Thyroid gland (tissue), 4 donors: ENCODE measurements at regions not wholly inside any gene's neighbourhood (a gene's known extent, or its start where the extent isn't known, plus 50 kb on each side); places are given as distances from the start of the nearest gene placed in this dataset. TPM values are rescaled to one million over a fixed set of nuclear protein-coding genes. Genes with fewer than 3 reads are reported as not detected.

Source experiments
- DNase-seq, 2 donors: peaks; one replicate each; pipeline ENCODE4 v3.0.0-alpha.2; 2019
- H3K27ac ChIP-seq, 3 donors: fragments of 200-600 bp; sonication (generic); 1 replicate in 2 of 3; 2 replicates in 1 of 3; pipeline ENCODE4 v1.5.1; 2016 to 2019; ENCODE audit warnings: mild to moderate bottlenecking in 1 of 3, moderate library complexity in 1 of 3
- H3K27me3 ChIP-seq: fragments of 200-600 bp; sonication (generic); one replicate; pipeline ENCODE4 v1.5.1; 2019
- H3K36me3 ChIP-seq, 2 donors: fragments of 200-600 bp; sonication (generic); one replicate each; pipeline ENCODE4 v1.5.1; 2016 to 2019
- H3K4me1 ChIP-seq, 2 donors: fragments of 200-600 bp; sonication (generic); one replicate each; pipeline ENCODE4 v1.5.1; 2017 to 2019
- H3K4me3 ChIP-seq, 3 donors: fragments of 200-600 bp; sonication (generic); replicated peaks in 1 of 3; 1 replicate in 2 of 3; 2 replicates in 1 of 3; pipeline ENCODE4 v1.5.1; 2016; ENCODE audit warnings: mild to moderate bottlenecking in 1 of 3
- H3K9me3 ChIP-seq: fragments of 200-600 bp; sonication (generic); one replicate; pipeline ENCODE4 v1.5.1; 2017
- POLR2A ChIP-seq, 2 donors: fragments of 450-650 bp; IDR thresholded peaks; one replicate each; pipeline ENCODE4 v1.6.1; 2017; ENCODE audit warnings: antibody characterized with exemption in 2 of 2, mild to moderate bottlenecking in 2 of 2, moderate library complexity in 1 of 2
- WGBS, 2 donors: methylation state at CpG; one replicate each; pipeline ENCODE4 v1.1.5; 2017; 5-methylcytosine and 5-hydroxymethylcytosine counted together
- intact Hi-C: fragments of 100-400 bp; cut with DNase I; formaldehyde crosslinking; loops from one replicate; pipeline ENCODE4 v1.15.1; 2023
- small RNA-seq: library from RNA; depleted of rRNA; stranded (forward); fragments of <200 nt; gene quantifications from one replicate; pipeline ENCODE3, GENCODE V24; 2016
- TF ChIP-seq, protein P1 (sequence below), 6 experiments: fragments of 200-600 bp in 3 of 6; fragments of 450-650 bp in 3 of 6; sonication (generic) in 3 of 6; IDR thresholded peaks; one replicate each; pipeline ENCODE4 v1.5.1; 2016 to 2019; ENCODE audit warnings: antibody characterized with exemption in 6 of 6, mild to moderate bottlenecking in 2 of 6, inconsistent platforms in 1 of 6, moderate library complexity in 1 of 6

DNA sequence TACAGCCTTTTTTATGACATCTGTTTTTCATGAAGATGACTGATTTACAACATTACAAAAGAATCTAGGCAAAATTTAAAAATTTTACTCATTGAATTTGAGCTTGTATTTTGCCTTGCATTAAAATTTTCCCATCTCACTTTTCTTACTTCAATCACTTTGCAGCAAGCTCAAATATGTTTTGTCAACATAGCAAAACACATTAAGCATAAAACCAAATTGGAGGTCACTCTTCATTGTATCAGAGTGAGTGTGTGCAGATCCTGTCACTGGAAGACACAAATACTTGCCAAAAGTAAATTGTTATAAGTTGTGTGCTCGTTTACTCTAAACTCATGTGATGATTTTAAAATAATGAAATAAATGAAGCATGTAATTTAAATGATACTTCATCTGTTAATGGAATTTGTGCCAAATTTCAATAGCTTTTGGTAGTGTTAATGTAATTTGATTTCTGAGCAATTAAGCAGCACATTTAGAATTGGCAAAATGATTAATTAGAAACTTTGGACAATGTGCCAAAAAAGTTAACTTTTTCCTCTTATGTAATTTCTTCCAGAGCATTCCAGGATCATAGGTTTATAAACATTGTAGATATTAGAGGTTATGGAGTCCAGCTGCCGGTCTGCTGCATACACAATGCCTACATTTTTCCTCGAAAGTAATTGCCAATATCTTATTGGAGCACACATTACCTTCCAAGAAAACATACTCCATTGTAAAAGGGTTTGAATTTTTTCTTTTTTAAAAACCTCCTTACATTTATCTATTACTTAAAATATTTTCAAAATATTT lies 1078.2 kb upstream of the LRRTM3 start:
- WGBS, 2 donors = 36 to 55% methylated on average over 3 of the region's 3 CpGs
- H3K27ac ChIP-seq = no peak overlapping the region
- intact Hi-C loops = no loop called here
- H3K36me3 ChIP-seq = no peaks in the 10 kb centered on the region
- DNase-seq = no peak
- H3K4me1 ChIP-seq = peaks cover 0 to 3% of the 10 kb centered on the region in 2 donors
- H3K9me3 ChIP-seq = no peaks in the 10 kb centered on the region
- no peak for TF ChIP-seq POLR2A (IDR thresholded peaks at IDR 0.05)
- TF ChIP-seq, protein P1, sequence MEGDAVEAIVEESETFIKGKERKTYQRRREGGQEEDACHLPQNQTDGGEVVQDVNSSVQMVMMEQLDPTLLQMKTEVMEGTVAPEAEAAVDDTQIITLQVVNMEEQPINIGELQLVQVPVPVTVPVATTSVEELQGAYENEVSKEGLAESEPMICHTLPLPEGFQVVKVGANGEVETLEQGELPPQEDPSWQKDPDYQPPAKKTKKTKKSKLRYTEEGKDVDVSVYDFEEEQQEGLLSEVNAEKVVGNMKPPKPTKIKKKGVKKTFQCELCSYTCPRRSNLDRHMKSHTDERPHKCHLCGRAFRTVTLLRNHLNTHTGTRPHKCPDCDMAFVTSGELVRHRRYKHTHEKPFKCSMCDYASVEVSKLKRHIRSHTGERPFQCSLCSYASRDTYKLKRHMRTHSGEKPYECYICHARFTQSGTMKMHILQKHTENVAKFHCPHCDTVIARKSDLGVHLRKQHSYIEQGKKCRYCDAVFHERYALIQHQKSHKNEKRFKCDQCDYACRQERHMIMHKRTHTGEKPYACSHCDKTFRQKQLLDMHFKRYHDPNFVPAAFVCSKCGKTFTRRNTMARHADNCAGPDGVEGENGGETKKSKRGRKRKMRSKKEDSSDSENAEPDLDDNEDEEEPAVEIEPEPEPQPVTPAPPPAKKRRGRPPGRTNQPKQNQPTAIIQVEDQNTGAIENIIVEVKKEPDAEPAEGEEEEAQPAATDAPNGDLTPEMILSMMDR (IDR thresholded peaks at IDR 0.05) = no peak
- H3K4me3 ChIP-seq = no peak overlapping the region
- no peaks in the 10 kb centered on the region for H3K27me3 ChIP-seq

DNA sequence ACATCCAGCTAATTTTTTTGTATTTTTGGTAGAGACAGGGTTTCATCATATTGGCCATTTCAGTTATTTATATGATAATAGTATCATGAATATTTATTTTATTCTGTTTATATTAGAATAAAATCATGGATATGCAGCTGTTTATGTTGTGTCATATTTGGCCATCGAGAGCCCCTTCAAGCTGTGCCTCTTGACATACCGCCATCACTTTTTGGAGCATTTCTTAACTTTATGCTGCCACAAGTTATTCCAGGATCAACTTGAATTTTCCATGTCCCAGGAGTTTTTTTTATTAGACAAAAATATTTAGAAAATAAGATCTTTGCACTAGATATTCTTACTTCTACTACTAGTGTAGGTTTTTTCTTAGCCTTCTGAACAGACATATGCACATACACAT lies 1067.0 kb upstream of the LRRTM3 start:
- Histone ChIP-seq H3K36me3 (no peaks in the 10 kb centered on the region), H3K9me3 (no peaks in the 10 kb centered on the region), H3K4me3 (no peak overlapping the region), H3K4me1 (no peaks in the 10 kb centered on the region), H3K27ac (no peak overlapping the region), H3K27me3 (no peaks in the 10 kb centered on the region)
- TF ChIP-seq, protein P1 (IDR thresholded peaks at IDR 0.05) = no peak
- no peak for DNase-seq
- intact Hi-C loops = no loop called here
- 88 to 89% methylated on average over 2 of the region's 2 CpGs for WGBS, 2 donors

DNA sequence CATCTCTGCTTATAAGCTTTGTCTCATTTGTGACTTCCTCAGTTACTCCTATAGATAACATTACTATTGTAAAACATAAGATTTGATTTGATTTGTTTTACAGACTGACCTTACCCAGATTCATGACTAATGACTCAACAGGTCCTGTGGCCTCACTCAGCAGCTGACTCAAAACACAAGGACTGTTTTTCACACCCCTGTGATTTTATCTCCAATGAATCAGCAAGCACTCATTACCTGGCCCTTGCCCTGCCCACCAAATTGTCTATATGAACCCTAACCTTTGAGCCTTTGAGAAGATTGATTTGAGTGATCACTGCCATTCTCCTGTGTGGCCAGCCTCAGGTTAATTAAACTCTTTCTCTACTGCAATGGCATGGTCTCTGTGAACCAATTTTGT lies 1064.6 kb upstream of the LRRTM3 start:
- Histone ChIP-seq H3K27ac (no peak overlapping the region), H3K4me1 (no peaks in the 10 kb centered on the region), H3K9me3 (no peaks in the 10 kb centered on the region), H3K36me3 (no peaks in the 10 kb centered on the region), H3K4me3 (no peak overlapping the region), H3K27me3 (no peaks in the 10 kb centered on the region)
- DNase-seq = no peak
- no peak for TF ChIP-seq POLR2A (IDR thresholded peaks at IDR 0.05)
- TF ChIP-seq, protein P1 (IDR thresholded peaks at IDR 0.05) = no peak
- intact Hi-C loops = no loop called here

Small RNAs in the stretch of these regions (small RNA-seq; reads per million reads assigned to genes)
- gene CYP2C61P = not detected
